ENCODE measurements at regions not wholly inside any gene's neighbourhood (a gene's known extent, or its start where the extent isn't known, plus 50 kb on each side); places are given as distances from the start of the nearest gene placed in this dataset.

DNA sequence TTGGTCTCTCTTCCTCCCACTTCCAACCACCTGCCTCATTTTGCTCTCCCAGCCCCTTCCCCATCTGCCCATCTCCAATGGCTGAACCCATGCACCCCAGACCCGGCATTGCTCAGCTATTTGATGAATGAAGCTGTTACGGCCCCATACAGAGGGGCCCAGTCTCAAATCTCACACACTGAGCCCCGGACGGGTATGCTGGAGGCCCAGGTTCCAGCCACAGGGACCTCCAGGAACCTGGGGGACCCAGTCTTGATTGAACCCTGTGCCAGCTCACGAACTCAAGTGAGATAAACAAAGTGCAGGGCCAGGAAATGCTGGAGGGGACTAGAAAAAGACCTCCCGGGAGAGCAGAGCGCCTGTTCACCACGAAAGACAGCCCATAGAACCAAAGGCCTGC, 63.4 kb upstream of the TEX51 start:
- DNase-seq (ENCODE audit: low read depth): no peak
- TF ChIP-seq, protein P1, sequence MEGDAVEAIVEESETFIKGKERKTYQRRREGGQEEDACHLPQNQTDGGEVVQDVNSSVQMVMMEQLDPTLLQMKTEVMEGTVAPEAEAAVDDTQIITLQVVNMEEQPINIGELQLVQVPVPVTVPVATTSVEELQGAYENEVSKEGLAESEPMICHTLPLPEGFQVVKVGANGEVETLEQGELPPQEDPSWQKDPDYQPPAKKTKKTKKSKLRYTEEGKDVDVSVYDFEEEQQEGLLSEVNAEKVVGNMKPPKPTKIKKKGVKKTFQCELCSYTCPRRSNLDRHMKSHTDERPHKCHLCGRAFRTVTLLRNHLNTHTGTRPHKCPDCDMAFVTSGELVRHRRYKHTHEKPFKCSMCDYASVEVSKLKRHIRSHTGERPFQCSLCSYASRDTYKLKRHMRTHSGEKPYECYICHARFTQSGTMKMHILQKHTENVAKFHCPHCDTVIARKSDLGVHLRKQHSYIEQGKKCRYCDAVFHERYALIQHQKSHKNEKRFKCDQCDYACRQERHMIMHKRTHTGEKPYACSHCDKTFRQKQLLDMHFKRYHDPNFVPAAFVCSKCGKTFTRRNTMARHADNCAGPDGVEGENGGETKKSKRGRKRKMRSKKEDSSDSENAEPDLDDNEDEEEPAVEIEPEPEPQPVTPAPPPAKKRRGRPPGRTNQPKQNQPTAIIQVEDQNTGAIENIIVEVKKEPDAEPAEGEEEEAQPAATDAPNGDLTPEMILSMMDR (IDR thresholded peaks at IDR 0.05; ENCODE audit: low read length, missing control alignments): no peak
- H3K4me3 ChIP-seq (replicated peaks; ENCODE audit: low read depth, low read length): no peak overlapping the region

DNA sequence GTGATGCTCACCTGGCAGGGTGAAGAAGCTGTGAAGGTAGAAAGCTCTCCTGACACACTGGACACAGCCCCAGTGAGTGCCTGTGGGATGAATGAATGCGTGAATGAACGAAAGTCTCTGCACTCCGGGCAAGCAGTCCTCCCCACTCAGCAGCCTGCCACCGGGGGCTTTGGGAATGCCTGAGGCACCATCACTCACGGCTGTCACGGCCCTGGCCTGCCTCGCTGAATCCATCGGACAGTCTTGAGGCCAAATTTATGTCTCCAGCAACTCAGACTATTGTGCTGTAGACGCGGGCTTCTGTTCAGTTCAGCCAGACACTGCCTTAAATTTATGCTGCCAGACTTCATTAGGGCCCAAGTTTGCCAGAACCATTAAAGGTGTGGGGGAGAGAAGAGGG, 62.9 kb upstream of the TEX51 start:
- TF ChIP-seq, protein P1 (IDR thresholded peaks at IDR 0.05; ENCODE audit: low read length, missing control alignments): no peak
- no peak overlapping the region for H3K4me3 ChIP-seq (replicated peaks; ENCODE audit: low read depth, low read length)
- no peak for DNase-seq (ENCODE audit: low read depth)

DNA sequence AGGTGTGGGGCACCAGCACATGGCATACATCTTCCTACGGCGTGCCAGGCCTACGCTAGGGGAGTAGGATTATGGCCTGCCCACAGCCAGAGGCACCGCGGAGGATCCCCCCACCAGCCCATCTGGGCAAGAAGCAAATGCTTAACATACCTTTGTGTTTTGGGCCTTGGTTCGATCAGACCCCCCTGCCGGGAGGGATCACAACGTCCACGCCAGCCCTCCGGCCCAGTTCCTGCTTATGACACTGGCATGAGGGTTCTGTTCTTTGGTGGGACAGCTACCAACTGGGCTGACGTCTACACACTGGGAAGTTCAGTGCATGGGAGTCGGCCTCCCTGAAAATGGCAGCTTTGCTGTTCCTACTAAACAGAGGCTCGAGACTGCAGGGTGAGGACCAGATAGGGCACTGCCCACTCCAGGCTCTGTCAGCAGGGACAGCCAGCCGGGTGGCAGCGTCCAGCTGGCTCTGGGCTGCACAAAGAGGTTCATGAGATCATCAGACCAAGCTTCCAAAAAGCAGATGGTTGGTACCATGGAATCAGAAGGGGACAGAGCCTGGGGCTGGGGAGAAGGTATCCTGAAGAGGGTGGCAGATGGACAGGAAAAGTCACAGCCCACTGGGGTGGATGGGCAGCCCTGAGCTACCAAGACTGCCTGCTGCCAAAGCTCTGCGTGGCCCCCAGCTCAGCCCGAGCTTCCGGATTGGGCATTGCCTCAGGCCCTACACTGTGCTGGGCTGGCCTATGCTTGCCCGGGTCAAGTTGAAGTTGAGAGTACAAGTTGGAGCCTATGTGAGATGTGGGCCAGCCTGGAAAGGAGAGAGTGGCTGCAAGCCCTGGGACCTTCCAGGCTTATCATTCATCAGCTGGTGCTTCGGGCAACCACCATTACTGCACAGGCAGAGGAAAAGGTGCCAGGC, 61.7 kb upstream of the TEX51 start:
- TF ChIP-seq, protein P1 (IDR thresholded peaks at IDR 0.05; ENCODE audit: low read length, missing control alignments): no peak
- no peak for DNase-seq (ENCODE audit: low read depth)
- H3K4me3 ChIP-seq (replicated peaks; ENCODE audit: low read depth, low read length): no peak overlapping the region

DNA sequence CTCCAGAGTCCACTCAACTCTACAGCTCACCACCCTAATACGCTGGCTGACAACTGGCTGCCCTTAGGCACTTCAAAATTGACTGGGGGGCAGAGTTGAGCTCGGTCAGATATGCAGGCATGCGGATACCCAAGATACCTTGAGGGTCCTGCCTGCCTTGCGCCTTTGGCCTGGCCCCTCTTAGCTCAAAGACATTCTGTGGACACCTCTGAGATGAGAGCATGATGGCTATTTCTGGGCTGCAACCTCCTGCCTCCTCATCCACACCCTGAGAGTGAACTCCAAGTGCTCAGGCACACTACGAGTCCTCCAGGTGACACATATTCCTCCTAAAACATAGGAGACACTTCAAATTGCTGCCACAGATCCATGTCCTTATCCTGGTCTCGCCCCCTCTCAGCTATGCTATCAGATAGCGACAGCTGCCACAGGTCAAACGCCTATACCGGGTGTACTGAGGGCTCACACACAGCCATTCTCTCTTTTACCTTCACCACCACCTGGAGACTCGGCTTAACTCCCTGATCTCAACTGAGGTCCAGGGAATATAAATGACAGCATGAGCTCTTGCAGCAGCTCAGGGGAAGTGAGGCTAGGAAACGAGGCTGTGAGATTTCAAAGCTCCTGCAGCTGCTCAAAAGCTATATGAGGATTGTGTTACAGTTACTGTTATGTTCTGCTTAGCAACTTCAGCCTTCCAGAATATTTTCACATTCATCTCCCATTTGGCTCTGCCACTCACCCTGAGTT, 60.5 kb upstream of the TEX51 start:
- no peak for DNase-seq (ENCODE audit: low read depth)
- no peak overlapping the region for H3K4me3 ChIP-seq (replicated peaks; ENCODE audit: low read depth, low read length)
- TF ChIP-seq, protein P1 (IDR thresholded peaks at IDR 0.05; ENCODE audit: low read length, missing control alignments): no peak

DNA sequence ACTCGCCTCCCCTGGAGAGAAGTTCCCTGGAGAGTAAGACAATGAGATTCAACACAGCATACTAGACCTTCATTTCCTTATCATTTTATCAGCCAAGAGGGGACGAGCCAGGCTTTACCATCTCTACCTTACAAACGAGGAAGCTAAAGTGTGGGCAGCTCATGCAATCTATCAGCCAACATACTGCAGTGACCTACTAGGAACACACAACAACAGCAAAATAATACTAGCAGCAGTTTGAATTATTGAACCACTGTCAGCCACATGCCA, 60.0 kb upstream of the TEX51 start:
- H3K4me3 ChIP-seq (replicated peaks; ENCODE audit: low read depth, low read length): no peak overlapping the region
- TF ChIP-seq, protein P1 (IDR thresholded peaks at IDR 0.05; ENCODE audit: low read length, missing control alignments): no peak
- no peak for DNase-seq (ENCODE audit: low read depth)

DNA sequence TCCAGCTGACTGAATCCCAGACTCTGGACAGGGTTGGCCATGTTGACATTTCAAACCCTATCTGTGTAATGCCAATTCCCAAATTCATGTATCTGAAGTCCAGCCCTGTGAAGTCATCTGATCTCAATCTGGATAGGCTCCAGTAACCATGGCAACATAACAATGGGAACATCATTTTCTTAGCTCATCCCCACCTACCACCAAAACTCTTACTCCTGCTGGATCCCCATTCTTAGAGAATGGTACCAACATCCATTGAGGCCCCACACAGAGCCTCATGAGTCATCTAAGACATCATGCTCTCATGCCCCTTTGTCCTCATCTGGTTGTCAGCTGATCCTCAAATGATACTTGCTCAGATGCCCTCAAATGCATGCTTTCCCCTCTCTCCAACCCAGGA, 58.9 kb upstream of the TEX51 start:
- no peak overlapping the region for H3K4me3 ChIP-seq (replicated peaks; ENCODE audit: low read depth, low read length)
- DNase-seq (ENCODE audit: low read depth): no peak
- TF ChIP-seq, protein P1 (IDR thresholded peaks at IDR 0.05; ENCODE audit: low read length, missing control alignments): no peak
